GM12878 (cell line): ENCODE measurements at regions not wholly inside any gene's neighbourhood (a gene's known extent, or its start where the extent isn't known, plus 50 kb on each side); places are given as distances from the start of the nearest gene placed in this dataset.

ENCODE experiments used
- BCL11A ChIP-seq: IDR thresholded peaks from 2 replicates; pipeline ENCODE4 v1.6.1; 2011; ENCODE audit warnings: low read depth, low read length
- KAT2A ChIP-seq: conservative IDR thresholded peaks from 2 replicates; pipeline ENCODE4 v1.6.1; 2011; ENCODE audit warnings: low read depth, low read length; ENCODE audit not compliant: control insufficient read depth
- LARP7 ChIP-seq: fragments of 450-650 bp; IDR thresholded peaks from 2 replicates; pipeline ENCODE4 v1.6.1; 2017; ENCODE audit warnings: mild to moderate bottlenecking
- MTA2 ChIP-seq: fragments of 450-650 bp; IDR thresholded peaks from 2 replicates; pipeline ENCODE4 v1.6.1; 2016; ENCODE audit warnings: low read depth, mild to moderate bottlenecking, moderate library complexity
- NFXL1 ChIP-seq: fragments of 450-650 bp; IDR thresholded peaks from 2 replicates; pipeline ENCODE4 v1.6.1; 2017; ENCODE audit warnings: antibody characterized with exemption, mild to moderate bottlenecking, borderline replicate concordance
- POLR2AphosphoS5 ChIP-seq: IDR thresholded peaks from 2 replicates; pipeline ENCODE4 v1.6.1; 2011; ENCODE audit warnings: mild to moderate bottlenecking, low read length, inconsistent platforms
- PRDM15 ChIP-seq: fragments of 450-650 bp; formaldehyde crosslinking; IDR thresholded peaks from 2 replicates; pipeline ENCODE4 v1.4.0; 2020; ENCODE audit warnings: mild to moderate bottlenecking, moderate library complexity
- RCOR1 ChIP-seq: conservative IDR thresholded peaks from 2 replicates; pipeline ENCODE4 v1.6.1; 2012; ENCODE audit warnings: low read depth, low read length, improper control_type of control experiment
- RFX5 ChIP-seq: IDR thresholded peaks from 2 replicates; pipeline ENCODE4 v1.6.1; 2011; ENCODE audit warnings: low read depth, low read length, improper control_type of control experiment
- RUNX3 ChIP-seq: IDR thresholded peaks from 2 replicates; pipeline ENCODE4 v1.6.1; 2012; ENCODE audit warnings: low read length, inconsistent platforms
- SMARCA5 ChIP-seq: fragments of 450-650 bp; IDR thresholded peaks from 2 replicates; pipeline ENCODE4 v1.6.1; 2017; ENCODE audit warnings: mild to moderate bottlenecking
- TF ChIP-seq, protein P1 (sequence below): fragments of 150-350 bp; IDR thresholded peaks from 2 replicates; pipeline ENCODE4 v1.6.1; 2014; ENCODE audit warnings: mild to moderate bottlenecking, low read depth, low read length
- TF ChIP-seq, protein P2 (sequence below): fragments of 450-650 bp; formaldehyde crosslinking; IDR thresholded peaks from 2 replicates; pipeline ENCODE4 v1.5.0; 2022; ENCODE audit warnings: mild to moderate bottlenecking, missing genetic modification characterization
- TF ChIP-seq, protein P3 (sequence below): IDR thresholded peaks from 2 replicates; pipeline ENCODE4 v1.6.1; 2012; ENCODE audit warnings: low read depth, low read length, improper control_type of control experiment
- TF ChIP-seq, protein P4 (sequence below): IDR thresholded peaks from 2 replicates; pipeline ENCODE4 v1.6.1; 2012; ENCODE audit warnings: mild to moderate bottlenecking, low read depth, low read length

DNA sequence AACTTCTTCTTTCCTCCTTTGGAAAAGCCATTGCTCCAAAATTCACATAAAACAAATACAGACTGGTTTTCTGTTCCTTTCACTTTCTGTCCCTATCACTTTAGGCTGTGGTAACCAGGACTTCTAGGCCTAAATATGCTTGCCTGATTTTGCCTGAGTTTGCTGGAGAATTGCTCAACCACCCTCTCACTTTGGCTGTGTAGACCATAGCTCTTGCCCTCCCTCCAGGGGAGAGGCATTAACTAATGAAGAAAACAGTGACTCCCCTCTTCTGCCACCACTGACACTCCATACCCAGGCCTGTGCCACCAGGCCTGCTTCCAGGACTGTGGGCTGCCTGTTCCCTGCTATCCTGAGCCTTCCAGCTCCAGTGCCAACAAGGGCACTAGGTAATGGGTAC lies 163.5 kb downstream of the TOMM20 start (continued):
- TF ChIP-seq MTA2 (peak; percentile 18; the same call in 1 of the 2 replicates), KAT2A (no peak), SMARCA5 (no peak), RUNX3 (no peak), PRDM15 (no peak), LARP7 (0 out of 2 replicates have a peak, but pooled peaks have one; percentile 45), NFXL1 (no peak), BCL11A (no peak), POLR2AphosphoS5 (no peak), RCOR1 (no peak), RFX5 (no peak)
- TF ChIP-seq, protein P1, sequence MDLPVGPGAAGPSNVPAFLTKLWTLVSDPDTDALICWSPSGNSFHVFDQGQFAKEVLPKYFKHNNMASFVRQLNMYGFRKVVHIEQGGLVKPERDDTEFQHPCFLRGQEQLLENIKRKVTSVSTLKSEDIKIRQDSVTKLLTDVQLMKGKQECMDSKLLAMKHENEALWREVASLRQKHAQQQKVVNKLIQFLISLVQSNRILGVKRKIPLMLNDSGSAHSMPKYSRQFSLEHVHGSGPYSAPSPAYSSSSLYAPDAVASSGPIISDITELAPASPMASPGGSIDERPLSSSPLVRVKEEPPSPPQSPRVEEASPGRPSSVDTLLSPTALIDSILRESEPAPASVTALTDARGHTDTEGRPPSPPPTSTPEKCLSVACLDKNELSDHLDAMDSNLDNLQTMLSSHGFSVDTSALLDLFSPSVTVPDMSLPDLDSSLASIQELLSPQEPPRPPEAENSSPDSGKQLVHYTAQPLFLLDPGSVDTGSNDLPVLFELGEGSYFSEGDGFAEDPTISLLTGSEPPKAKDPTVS: no peak
- TF ChIP-seq, protein P2, sequence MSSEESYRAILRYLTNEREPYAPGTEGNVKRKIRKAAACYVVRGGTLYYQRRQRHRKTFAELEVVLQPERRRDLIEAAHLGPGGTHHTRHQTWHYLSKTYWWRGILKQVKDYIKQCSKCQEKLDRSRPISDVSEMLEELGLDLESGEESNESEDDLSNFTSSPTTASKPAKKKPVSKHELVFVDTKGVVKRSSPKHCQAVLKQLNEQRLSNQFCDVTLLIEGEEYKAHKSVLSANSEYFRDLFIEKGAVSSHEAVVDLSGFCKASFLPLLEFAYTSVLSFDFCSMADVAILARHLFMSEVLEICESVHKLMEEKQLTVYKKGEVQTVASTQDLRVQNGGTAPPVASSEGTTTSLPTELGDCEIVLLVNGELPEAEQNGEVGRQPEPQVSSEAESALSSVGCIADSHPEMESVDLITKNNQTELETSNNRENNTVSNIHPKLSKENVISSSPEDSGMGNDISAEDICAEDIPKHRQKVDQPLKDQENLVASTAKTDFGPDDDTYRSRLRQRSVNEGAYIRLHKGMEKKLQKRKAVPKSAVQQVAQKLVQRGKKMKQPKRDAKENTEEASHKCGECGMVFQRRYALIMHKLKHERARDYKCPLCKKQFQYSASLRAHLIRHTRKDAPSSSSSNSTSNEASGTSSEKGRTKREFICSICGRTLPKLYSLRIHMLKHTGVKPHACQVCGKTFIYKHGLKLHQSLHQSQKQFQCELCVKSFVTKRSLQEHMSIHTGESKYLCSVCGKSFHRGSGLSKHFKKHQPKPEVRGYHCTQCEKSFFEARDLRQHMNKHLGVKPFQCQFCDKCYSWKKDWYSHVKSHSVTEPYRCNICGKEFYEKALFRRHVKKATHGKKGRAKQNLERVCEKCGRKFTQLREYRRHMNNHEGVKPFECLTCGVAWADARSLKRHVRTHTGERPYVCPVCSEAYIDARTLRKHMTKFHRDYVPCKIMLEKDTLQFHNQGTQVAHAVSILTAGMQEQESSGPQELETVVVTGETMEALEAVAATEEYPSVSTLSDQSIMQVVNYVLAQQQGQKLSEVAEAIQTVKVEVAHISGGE (CRISPR knock-in tag): no peak
- TF ChIP-seq, protein P3, sequence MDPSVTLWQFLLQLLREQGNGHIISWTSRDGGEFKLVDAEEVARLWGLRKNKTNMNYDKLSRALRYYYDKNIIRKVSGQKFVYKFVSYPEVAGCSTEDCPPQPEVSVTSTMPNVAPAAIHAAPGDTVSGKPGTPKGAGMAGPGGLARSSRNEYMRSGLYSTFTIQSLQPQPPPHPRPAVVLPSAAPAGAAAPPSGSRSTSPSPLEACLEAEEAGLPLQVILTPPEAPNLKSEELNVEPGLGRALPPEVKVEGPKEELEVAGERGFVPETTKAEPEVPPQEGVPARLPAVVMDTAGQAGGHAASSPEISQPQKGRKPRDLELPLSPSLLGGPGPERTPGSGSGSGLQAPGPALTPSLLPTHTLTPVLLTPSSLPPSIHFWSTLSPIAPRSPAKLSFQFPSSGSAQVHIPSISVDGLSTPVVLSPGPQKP: no peak
- TF ChIP-seq, protein P4, sequence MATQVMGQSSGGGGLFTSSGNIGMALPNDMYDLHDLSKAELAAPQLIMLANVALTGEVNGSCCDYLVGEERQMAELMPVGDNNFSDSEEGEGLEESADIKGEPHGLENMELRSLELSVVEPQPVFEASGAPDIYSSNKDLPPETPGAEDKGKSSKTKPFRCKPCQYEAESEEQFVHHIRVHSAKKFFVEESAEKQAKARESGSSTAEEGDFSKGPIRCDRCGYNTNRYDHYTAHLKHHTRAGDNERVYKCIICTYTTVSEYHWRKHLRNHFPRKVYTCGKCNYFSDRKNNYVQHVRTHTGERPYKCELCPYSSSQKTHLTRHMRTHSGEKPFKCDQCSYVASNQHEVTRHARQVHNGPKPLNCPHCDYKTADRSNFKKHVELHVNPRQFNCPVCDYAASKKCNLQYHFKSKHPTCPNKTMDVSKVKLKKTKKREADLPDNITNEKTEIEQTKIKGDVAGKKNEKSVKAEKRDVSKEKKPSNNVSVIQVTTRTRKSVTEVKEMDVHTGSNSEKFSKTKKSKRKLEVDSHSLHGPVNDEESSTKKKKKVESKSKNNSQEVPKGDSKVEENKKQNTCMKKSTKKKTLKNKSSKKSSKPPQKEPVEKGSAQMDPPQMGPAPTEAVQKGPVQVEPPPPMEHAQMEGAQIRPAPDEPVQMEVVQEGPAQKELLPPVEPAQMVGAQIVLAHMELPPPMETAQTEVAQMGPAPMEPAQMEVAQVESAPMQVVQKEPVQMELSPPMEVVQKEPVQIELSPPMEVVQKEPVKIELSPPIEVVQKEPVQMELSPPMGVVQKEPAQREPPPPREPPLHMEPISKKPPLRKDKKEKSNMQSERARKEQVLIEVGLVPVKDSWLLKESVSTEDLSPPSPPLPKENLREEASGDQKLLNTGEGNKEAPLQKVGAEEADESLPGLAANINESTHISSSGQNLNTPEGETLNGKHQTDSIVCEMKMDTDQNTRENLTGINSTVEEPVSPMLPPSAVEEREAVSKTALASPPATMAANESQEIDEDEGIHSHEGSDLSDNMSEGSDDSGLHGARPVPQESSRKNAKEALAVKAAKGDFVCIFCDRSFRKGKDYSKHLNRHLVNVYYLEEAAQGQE: no peak
